Hepatic stellate cell (primary cell): ENCODE measurements at regions not wholly inside any gene's neighbourhood (a gene's known extent, or its start where the extent isn't known, plus 50 kb on each side); places are given as distances from the start of the nearest gene placed in this dataset.
A peak's percentile ranks its signal among the peaks of the same experiment; 100 is the strongest.

Source experiments
- DNase-seq: peaks from one replicate; pipeline ENCODE4 v3.0.0; 2011; ENCODE audit warnings: low spot score

- no peak for DNase-seq
Observed at GRCh38 chr1:60173006-60173405, 99.4 kb upstream of the C1orf87 start.

- peak; percentile 12 for DNase-seq
Observed at GRCh38 chr1:60171801-60172200, 98.2 kb upstream of the C1orf87 start.

- DNase-seq = no peak
Observed at GRCh38 chr1:60170709-60171108, 97.1 kb upstream of the C1orf87 start.

- DNase-seq = peak; percentile 6
Observed at GRCh38 chr1:60169206-60169605, 95.6 kb upstream of the C1orf87 start.

- DNase-seq = no peak
Observed at GRCh38 chr1:60162936-60163335, 89.4 kb upstream of the C1orf87 start.

- no peak for DNase-seq
Observed at GRCh38 chr1:60160141-60160540, 86.6 kb upstream of the C1orf87 start.

- DNase-seq = no peak
Observed at GRCh38 chr1:60156371-60156770, 82.8 kb upstream of the C1orf87 start.

- DNase-seq = no peak
Observed at GRCh38 chr1:60153961-60154360, 80.4 kb upstream of the C1orf87 start.

GRCh38 chr1:60152891-60153290 lies 79.3 kb upstream of the C1orf87 start:
- DNase-seq = no peak

- no peak for DNase-seq
Observed at GRCh38 chr1:60151311-60151710, 77.7 kb upstream of the C1orf87 start.

- no peak for DNase-seq
Observed at GRCh38 chr1:60149251-60149650, 75.7 kb upstream of the C1orf87 start.

- DNase-seq = no peak
Observed at GRCh38 chr1:60146884-60147283, 73.3 kb upstream of the C1orf87 start.

- no peak for DNase-seq
Observed at GRCh38 chr1:60145771-60146170, 72.2 kb upstream of the C1orf87 start.

- no peak for DNase-seq
Observed at GRCh38 chr1:60141743-60142142, 68.2 kb upstream of the C1orf87 start.

GRCh38 chr1:60141276-60141675 lies 67.7 kb upstream of the C1orf87 start:
- no peak for DNase-seq

GRCh38 chr1:60137406-60137805 lies 63.8 kb upstream of the C1orf87 start:
- no peak for DNase-seq

GRCh38 chr1:60136395-60136794 lies 62.8 kb upstream of the C1orf87 start:
- no peak for DNase-seq

GRCh38 chr1:60134716-60135115 lies 61.1 kb upstream of the C1orf87 start:
- no peak for DNase-seq

- no peak for DNase-seq
Observed at GRCh38 chr1:60133848-60134247, 60.3 kb upstream of the C1orf87 start.

- DNase-seq = peak; percentile 21
Observed at GRCh38 chr1:60133000-60133673, 59.6 kb upstream of the C1orf87 start.

- no peak for DNase-seq
Observed at GRCh38 chr1:60132108-60132507, 58.5 kb upstream of the C1orf87 start.

- DNase-seq = no peak
Observed at GRCh38 chr1:60130703-60131102, 57.1 kb upstream of the C1orf87 start.

- DNase-seq = no peak
Observed at GRCh38 chr1:60129911-60130310, 56.3 kb upstream of the C1orf87 start.

GRCh38 chr1:60126723-60127122 lies 53.2 kb upstream of the C1orf87 start:
- DNase-seq = no peak
